ENCODE measurements at regions not wholly inside any gene's neighbourhood (a gene's known extent, or its start where the extent isn't known, plus 50 kb on each side); places are given as distances from the start of the nearest gene placed in this dataset.

GRCh38 chr4:78704981-78705683 lies 71.0 kb upstream of the BMP2K start:
- H3K9me3 ChIP-seq = peaks cover 0 to 21% (median 0%) of the 10 kb centered on the region in 3 donors
- WGBS, 2 donors (ENCODE audit: low coverage in 1 of 2) = 78 to 90% methylated on average over 2 to 3 of the region's 3 CpGs
- H3K27me3 ChIP-seq = no peaks in the 10 kb centered on the region
- ATAC-seq = no peak
- TF ChIP-seq POLR2A (IDR thresholded peaks at IDR 0.05) (no peak), EP300 (IDR thresholded peaks at IDR 0.05) (no peak), POLR2AphosphoS5 (IDR thresholded peaks at IDR 0.05) (no peak), CTCF (IDR thresholded peaks at IDR 0.05) (no peak)
- peaks cover 0 to 6% (median 0%) of the 10 kb centered on the region in 3 donors for H3K4me1 ChIP-seq
- H3K4me3 ChIP-seq = no peak overlapping the region
- H3K27ac ChIP-seq = no peak overlapping the region
- no peaks in the 10 kb centered on the region for H3K36me3 ChIP-seq

- Histone ChIP-seq H3K36me3 (no peaks in the 10 kb centered on the region), H3K27ac (no peak overlapping the region), H3K9me3 (peaks cover 0 to 21% (median 0%) of the 10 kb centered on the region in 3 donors), H3K4me3 (no peak overlapping the region), H3K27me3 (no peaks in the 10 kb centered on the region), H3K4me1 (peaks cover 0 to 6% (median 0%) of the 10 kb centered on the region in 3 donors)
- 69% methylated on average over 6 of the region's 6 CpGs for WGBS, 2 donors (ENCODE audit: low coverage in 1 of 2)
- TF ChIP-seq EP300 (IDR thresholded peaks at IDR 0.05) (no peak), CTCF (IDR thresholded peaks at IDR 0.05) (no peak), POLR2AphosphoS5 (IDR thresholded peaks at IDR 0.05) (no peak), POLR2A (IDR thresholded peaks at IDR 0.05) (no peak)
- ATAC-seq = no peak
Observed at GRCh38 chr4:78706302-78706701, 69.8 kb upstream of the BMP2K start.

GRCh38 chr4:78707268-78707667 lies 68.9 kb upstream of the BMP2K start:
- Histone ChIP-seq H3K27ac (no peak overlapping the region), H3K4me3 (no peak overlapping the region), H3K27me3 (no peaks in the 10 kb centered on the region), H3K9me3 (peaks cover 0 to 18% (median 0%) of the 10 kb centered on the region in 3 donors), H3K4me1 (peaks cover 0 to 6% (median 0%) of the 10 kb centered on the region in 3 donors), H3K36me3 (no peaks in the 10 kb centered on the region)
- TF ChIP-seq CTCF (IDR thresholded peaks at IDR 0.05) (no peak), EP300 (IDR thresholded peaks at IDR 0.05) (no peak), POLR2A (IDR thresholded peaks at IDR 0.05) (no peak), POLR2AphosphoS5 (IDR thresholded peaks at IDR 0.05) (no peak)
- WGBS, 2 donors (ENCODE audit: low coverage in 1 of 2) = 23 to 75% methylated on average over 2 of the region's 2 CpGs
- no peak for ATAC-seq

DNA sequence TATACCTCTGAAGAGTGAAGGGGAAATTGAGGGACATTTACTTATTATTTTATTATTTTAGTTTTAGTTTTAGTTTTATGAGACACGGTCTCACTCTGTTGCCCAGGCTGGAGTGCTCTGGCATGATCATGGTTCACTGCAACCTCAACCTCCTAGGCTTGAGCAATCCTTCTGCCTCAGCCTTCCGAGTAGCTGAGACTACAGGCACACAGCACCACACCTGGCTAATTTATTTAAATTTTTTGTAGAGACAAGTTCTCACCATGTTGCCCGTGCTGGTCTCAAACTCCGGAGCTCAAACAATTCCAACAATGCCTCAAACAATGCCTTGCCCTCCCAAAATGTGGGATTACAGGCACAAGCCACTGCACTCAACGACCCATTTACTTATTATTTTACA lies 68.4 kb upstream of the BMP2K start:
- H3K4me1 ChIP-seq = peaks cover 0 to 6% (median 0%) of the 10 kb centered on the region in 3 donors
- no peak for TF ChIP-seq POLR2AphosphoS5 (IDR thresholded peaks at IDR 0.05)
- TF ChIP-seq CTCF (IDR thresholded peaks at IDR 0.05) = no peak
- TF ChIP-seq POLR2A (IDR thresholded peaks at IDR 0.05) = no peak
- no peak for TF ChIP-seq EP300 (IDR thresholded peaks at IDR 0.05)
- ATAC-seq = no peak
- H3K4me3 ChIP-seq = no peak overlapping the region
- 82 to 96% methylated on average over 4 to 5 of the region's 5 CpGs for WGBS, 2 donors (ENCODE audit: low coverage in 1 of 2)
- H3K27ac ChIP-seq = no peak overlapping the region
- H3K36me3 ChIP-seq = no peaks in the 10 kb centered on the region
- H3K9me3 ChIP-seq = peaks cover 0 to 12% (median 0%) of the 10 kb centered on the region in 3 donors
- H3K27me3 ChIP-seq = no peaks in the 10 kb centered on the region

GRCh38 chr4:78710536-78710935 lies 65.6 kb upstream of the BMP2K start:
- Histone ChIP-seq H3K27ac (no peak overlapping the region), H3K4me3 (no peak overlapping the region), H3K27me3 (no peaks in the 10 kb centered on the region), H3K4me1 (no peaks in the 10 kb centered on the region), H3K9me3 (no peaks in the 10 kb centered on the region), H3K36me3 (no peaks in the 10 kb centered on the region)
- ATAC-seq = no peak
- no peak for TF ChIP-seq EP300 (IDR thresholded peaks at IDR 0.05)
- TF ChIP-seq CTCF (IDR thresholded peaks at IDR 0.05) = no peak
- TF ChIP-seq POLR2AphosphoS5 (IDR thresholded peaks at IDR 0.05) = no peak
- no peak for TF ChIP-seq POLR2A (IDR thresholded peaks at IDR 0.05)

All from gastroesophageal sphincter (tissue), 4 donors.